ENCODE measurements at regions not wholly inside any gene's neighbourhood (a gene's known extent, or its start where the extent isn't known, plus 50 kb on each side); places are given as distances from the start of the nearest gene placed in this dataset.

- TF ChIP-seq RCOR1 (IDR thresholded peaks at IDR 0.05; ENCODE audit: low read length) (no peak), TEAD4 (IDR thresholded peaks at IDR 0.05; ENCODE audit: borderline replicate concordance, insufficient read depth) (no peak)
Measured at GRCh38 chr14:89609500-89610100, 192.6 kb upstream of the FOXN3 start.
